ENCODE measurements at regions not wholly inside any gene's neighbourhood (a gene's known extent, or its start where the extent isn't known, plus 50 kb on each side); places are given as distances from the start of the nearest gene placed in this dataset.

DNA sequence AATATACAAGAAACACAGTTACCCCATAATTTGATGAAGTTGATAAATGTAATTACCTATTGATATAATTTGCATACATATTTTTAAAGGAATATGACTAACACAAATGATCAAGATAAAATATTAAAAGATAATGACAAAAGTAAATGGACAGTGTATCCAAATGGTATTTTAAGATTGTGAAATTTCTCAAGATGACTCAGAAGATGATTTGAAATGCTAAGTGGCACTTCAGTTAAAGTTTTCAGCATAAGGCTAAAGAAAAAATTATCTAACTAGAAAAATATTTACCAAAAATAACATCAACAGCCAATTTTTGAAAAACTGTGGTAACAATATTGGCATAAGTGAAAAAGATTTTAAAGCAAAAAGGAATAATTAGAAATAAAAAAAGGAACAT, 248.4 kb upstream of the NDST4 start:
- DNase-seq (ENCODE audit: low read depth, low spot score), result no peak
- H3K4me3 ChIP-seq (ENCODE audit: low read depth, low read length), result no peak overlapping the region
- ChIA-PET POLR2A (no interaction called here), CTCF (no interaction called here)
- peaks cover 16% of the 10 kb centered on the region for H3K9me3 ChIP-seq (ENCODE audit: control insufficient read depth, insufficient read depth, low read length)
- TF ChIP-seq, protein P1, sequence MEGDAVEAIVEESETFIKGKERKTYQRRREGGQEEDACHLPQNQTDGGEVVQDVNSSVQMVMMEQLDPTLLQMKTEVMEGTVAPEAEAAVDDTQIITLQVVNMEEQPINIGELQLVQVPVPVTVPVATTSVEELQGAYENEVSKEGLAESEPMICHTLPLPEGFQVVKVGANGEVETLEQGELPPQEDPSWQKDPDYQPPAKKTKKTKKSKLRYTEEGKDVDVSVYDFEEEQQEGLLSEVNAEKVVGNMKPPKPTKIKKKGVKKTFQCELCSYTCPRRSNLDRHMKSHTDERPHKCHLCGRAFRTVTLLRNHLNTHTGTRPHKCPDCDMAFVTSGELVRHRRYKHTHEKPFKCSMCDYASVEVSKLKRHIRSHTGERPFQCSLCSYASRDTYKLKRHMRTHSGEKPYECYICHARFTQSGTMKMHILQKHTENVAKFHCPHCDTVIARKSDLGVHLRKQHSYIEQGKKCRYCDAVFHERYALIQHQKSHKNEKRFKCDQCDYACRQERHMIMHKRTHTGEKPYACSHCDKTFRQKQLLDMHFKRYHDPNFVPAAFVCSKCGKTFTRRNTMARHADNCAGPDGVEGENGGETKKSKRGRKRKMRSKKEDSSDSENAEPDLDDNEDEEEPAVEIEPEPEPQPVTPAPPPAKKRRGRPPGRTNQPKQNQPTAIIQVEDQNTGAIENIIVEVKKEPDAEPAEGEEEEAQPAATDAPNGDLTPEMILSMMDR (IDR thresholded peaks at IDR 0.05; ENCODE audit: low read depth, low read length), result no peak
- no peaks in the 10 kb centered on the region for H3K27me3 ChIP-seq (ENCODE audit: control insufficient read depth, insufficient read depth, low read length)
- no peak overlapping the region for H3K27ac ChIP-seq (ENCODE audit: low read depth, low read length)

DNA sequence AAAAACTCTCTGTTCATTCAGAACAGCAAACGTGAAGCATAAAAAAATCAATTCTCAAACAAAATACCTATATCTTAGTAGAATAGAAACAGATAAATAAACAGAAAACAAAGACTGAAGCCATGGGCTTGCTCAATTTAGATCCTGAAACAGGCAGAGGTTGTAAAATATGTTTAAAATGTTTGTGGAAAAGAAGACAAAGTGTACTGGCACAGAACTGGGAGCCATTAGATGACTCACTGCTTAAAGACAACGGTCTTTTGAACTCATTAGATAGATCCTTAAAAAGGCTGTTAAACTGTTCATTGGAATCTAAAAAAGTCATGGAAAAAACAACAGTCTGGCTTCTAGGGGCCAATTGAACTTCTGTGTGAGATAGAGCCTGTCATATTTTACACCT, 247.0 kb upstream of the NDST4 start:
- H3K27ac ChIP-seq (ENCODE audit: low read depth, low read length), result no peak overlapping the region
- ChIA-PET CTCF (no interaction called here), POLR2A (no interaction called here)
- TF ChIP-seq, protein P1 (IDR thresholded peaks at IDR 0.05; ENCODE audit: low read depth, low read length), result no peak
- no peak for DNase-seq (ENCODE audit: low read depth, low spot score)
- no peaks in the 10 kb centered on the region for H3K27me3 ChIP-seq (ENCODE audit: control insufficient read depth, insufficient read depth, low read length)
- no peak overlapping the region for H3K4me3 ChIP-seq (ENCODE audit: low read depth, low read length)
- H3K9me3 ChIP-seq (ENCODE audit: control insufficient read depth, insufficient read depth, low read length), result peaks cover 10% of the 10 kb centered on the region

DNA sequence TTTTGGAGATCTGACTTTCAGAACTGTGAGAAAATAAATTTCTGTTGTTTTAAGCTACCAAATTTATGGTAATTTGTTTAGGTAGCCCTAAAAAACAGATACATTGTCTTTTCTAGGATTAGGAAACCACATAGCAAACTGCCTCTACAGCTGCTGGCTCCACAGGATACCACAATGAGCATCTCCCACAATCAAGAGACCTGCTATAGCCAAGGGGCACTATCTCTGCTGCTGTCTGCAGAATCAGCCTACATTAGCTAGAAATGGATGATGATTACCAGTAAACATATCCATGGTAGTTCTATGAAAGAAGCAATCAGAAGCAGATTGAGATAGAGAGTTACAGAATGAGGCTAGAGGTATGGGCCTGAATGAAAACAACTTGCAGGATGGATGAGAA, 244.4 kb upstream of the NDST4 start:
- ChIA-PET CTCF (no interaction called here), POLR2A (no interaction called here)
- Histone ChIP-seq H3K27ac (ENCODE audit: low read depth, low read length) (no peak overlapping the region), H3K27me3 (ENCODE audit: control insufficient read depth, insufficient read depth, low read length) (no peaks in the 10 kb centered on the region), H3K9me3 (ENCODE audit: control insufficient read depth, insufficient read depth, low read length) (peaks cover 13% of the 10 kb centered on the region), H3K4me3 (ENCODE audit: low read depth, low read length) (no peak overlapping the region)
- no peak for DNase-seq (ENCODE audit: low read depth, low spot score)
- TF ChIP-seq, protein P1 (IDR thresholded peaks at IDR 0.05; ENCODE audit: low read depth, low read length), result no peak

DNA sequence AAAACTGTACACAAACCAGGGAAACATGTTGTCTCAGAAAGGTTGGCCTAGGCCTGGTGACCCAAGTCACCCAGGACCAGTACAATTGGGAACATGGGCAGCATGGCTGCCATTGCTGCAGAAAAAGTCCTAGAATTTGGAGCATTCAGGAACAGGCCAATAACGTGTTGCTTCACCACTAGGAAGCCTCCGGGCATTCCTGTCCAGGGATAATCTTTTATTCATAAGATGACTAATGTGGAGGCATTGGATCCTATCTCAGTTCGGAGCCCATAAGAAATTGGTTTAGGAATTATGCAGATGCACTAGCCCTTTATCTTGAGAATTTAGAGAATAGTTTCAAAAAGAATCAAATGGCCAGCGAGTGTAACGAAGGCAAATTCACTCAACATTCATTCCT, 242.8 kb upstream of the NDST4 start:
- TF ChIP-seq, protein P1 (IDR thresholded peaks at IDR 0.05; ENCODE audit: low read depth, low read length), result no peak
- no peak for DNase-seq (ENCODE audit: low read depth, low spot score)
- Histone ChIP-seq H3K27ac (ENCODE audit: low read depth, low read length) (no peak overlapping the region), H3K27me3 (ENCODE audit: control insufficient read depth, insufficient read depth, low read length) (no peaks in the 10 kb centered on the region), H3K4me3 (ENCODE audit: low read depth, low read length) (no peak overlapping the region), H3K9me3 (ENCODE audit: control insufficient read depth, insufficient read depth, low read length) (peaks cover 13% of the 10 kb centered on the region)
- ChIA-PET CTCF (no interaction called here), POLR2A (no interaction called here)

DNA sequence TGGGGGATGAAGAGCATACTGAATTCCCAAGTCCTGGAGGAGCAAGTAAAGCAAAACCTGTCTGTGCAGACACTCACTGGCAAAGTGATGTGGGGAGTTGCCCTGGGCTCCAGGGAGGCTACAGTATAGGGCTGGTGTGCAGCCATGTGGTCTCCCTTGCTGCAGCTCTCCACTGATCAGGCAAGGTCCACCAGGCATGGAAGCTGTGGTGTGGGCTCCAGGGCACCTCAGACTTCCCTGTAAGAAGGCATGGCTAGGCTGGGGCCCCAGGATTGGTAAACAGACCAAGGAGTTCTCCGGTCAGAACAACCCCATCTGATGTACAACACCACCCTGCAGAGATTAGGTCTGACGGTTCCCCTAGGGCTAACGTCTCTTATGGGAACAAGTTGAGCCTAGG, 241.9 kb upstream of the NDST4 start:
- no peak overlapping the region for H3K4me3 ChIP-seq (ENCODE audit: low read depth, low read length)
- DNase-seq (ENCODE audit: low read depth, low spot score), result no peak
- ChIA-PET POLR2A (no interaction called here), CTCF (no interaction called here)
- no peak overlapping the region for H3K27ac ChIP-seq (ENCODE audit: low read depth, low read length)
- H3K27me3 ChIP-seq (ENCODE audit: control insufficient read depth, insufficient read depth, low read length), result no peaks in the 10 kb centered on the region
- H3K9me3 ChIP-seq (ENCODE audit: control insufficient read depth, insufficient read depth, low read length), result peaks cover 13% of the 10 kb centered on the region
- TF ChIP-seq, protein P1 (IDR thresholded peaks at IDR 0.05; ENCODE audit: low read depth, low read length), result no peak

All from AG04450 (cell line).